ENCODE measurements at regions not wholly inside any gene's neighbourhood (a gene's known extent, or its start where the extent isn't known, plus 50 kb on each side); places are given as distances from the start of the nearest gene placed in this dataset.

DNA sequence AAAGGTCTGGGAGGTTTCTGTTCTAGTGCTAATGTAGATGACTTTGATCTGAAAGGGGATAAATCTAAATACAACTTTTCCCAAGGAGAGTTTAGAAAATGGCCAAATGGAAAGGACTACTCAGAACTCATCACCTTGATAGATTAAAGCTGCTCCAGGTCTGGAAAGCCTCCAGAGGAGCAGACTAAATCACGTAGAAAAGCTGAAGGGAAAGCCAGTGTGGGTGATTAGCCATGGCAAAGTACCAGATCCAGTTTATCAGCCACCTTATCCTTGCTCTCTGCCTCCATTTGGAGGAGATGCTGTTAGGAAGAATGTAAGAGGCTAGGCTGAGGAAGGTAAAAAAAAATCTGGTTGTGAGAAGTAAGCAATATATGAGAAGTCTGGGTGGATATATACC is 120.7 kb upstream of the RAI14 start:
- TF ChIP-seq, protein P1, sequence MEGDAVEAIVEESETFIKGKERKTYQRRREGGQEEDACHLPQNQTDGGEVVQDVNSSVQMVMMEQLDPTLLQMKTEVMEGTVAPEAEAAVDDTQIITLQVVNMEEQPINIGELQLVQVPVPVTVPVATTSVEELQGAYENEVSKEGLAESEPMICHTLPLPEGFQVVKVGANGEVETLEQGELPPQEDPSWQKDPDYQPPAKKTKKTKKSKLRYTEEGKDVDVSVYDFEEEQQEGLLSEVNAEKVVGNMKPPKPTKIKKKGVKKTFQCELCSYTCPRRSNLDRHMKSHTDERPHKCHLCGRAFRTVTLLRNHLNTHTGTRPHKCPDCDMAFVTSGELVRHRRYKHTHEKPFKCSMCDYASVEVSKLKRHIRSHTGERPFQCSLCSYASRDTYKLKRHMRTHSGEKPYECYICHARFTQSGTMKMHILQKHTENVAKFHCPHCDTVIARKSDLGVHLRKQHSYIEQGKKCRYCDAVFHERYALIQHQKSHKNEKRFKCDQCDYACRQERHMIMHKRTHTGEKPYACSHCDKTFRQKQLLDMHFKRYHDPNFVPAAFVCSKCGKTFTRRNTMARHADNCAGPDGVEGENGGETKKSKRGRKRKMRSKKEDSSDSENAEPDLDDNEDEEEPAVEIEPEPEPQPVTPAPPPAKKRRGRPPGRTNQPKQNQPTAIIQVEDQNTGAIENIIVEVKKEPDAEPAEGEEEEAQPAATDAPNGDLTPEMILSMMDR (IDR thresholded peaks at IDR 0.05; ENCODE audit: low read length, missing control alignments) = no peak
- H3K4me3 ChIP-seq (replicated peaks; ENCODE audit: low read depth, low read length) = no peak overlapping the region
- DNase-seq (ENCODE audit: low read depth) = no peak

DNA sequence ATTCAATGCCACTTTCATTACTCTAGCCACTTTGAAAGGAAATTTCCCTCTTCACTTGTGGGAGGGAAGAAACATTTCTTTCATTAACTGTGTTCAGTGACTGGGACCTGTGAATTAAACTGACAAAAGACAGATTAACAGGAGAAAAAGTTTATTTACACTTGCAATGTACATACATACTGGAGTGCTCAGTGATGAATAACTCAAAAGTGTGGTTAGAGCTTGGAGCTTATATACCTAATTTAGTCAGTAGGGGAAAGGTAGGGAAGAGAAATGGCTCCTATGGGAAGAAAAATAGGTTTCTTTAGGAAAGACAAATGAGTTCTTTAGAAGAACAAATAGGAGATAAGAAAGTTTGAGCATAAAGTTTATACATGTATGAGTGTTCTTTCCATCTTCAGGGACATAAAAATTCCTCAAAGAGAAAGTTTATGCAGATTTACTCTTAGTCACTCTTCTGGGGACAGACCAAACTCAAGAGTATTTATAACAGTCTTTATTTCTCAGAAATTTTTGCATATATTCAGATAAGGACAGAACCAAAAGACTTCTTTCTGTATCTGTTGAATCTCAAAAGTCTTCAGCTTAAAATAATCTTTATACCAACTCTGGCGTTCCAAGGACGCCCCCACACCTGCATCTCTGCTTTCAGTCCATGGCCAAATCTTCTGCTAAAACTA is 120.0 kb upstream of the RAI14 start:
- TF ChIP-seq, protein P1 (IDR thresholded peaks at IDR 0.05; ENCODE audit: low read length, missing control alignments) = no peak
- no peak overlapping the region for H3K4me3 ChIP-seq (replicated peaks; ENCODE audit: low read depth, low read length)

DNA sequence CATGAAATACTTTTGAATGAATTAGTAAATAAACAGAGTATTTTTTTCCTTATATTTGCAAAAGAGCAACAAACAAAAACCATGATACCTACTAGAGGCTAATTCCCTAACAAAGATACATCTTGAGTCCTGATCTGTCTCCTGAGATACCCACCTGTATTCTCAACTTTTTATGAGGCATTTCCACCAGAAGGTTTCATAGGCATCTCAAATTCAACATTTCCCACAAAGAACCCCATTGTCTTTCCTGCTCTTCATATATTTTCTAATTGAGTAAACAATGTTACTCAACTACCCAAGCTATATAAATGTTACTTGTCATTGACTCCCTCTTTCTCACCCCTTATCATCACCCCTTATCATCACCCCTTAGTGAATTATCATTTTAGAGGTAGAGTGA is 119.4 kb upstream of the RAI14 start:
- H3K4me3 ChIP-seq (replicated peaks; ENCODE audit: low read depth, low read length) = no peak overlapping the region
- TF ChIP-seq, protein P1 (IDR thresholded peaks at IDR 0.05; ENCODE audit: low read length, missing control alignments) = no peak
- no peak for DNase-seq (ENCODE audit: low read depth)

More for the DNA sequence above, 120.0 kb upstream of the RAI14 start:
- DNase-seq (ENCODE audit: low read depth) = no peak

DNA sequence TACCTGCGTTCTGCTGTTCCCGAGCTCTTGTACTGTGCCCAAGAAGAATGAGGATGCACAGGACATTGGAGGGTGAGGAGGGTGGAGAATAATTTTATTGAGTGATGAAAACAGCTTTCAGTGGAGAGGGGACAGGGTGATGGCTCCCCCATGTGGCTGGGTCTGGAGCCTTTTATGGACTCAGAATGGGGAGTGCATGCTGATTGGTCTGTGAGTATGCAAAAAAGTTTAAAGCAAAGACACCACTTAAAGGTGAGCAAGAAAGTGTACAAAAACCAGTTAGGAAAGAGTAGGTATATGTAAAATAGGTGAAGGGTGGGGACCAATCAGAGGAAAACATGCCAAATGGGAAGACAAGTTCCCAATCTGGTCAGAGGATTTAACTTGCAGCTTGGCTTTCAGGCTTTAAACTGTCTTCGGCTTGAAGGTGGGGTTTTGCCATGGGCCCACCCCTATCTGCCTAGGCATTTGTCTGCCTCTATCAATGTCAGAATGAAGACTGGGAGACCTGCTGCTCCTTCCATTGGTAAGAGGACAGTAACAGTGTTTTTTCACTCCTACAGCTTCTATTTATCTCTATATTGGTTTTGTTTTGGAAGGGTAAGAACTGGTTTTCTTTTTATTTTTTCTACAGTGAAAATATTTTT is 118.0 kb upstream of the RAI14 start:
- TF ChIP-seq, protein P1 (IDR thresholded peaks at IDR 0.05; ENCODE audit: low read length, missing control alignments) = peak; percentile 27
- H3K4me3 ChIP-seq (replicated peaks; ENCODE audit: low read depth, low read length) = no peak overlapping the region
- peak; percentile 34 for DNase-seq (ENCODE audit: low read depth)

DNA sequence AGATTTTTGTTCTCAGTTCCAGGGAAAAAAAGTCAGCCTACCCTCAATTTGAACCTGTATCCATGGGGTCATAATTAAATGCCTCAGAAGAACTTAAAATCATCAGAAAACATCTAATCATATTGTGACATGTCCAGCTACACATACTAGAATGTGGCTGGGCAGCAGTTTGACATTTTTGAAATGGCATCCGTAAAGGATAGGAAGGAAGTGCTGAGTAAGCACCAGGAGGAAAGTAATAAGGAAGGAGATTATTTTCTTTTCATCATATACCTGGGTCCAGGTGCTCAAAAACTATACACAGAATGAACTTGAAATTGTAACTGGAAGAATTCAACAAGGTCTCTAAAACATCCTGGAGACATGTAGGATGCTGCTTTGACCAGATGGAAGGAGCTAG is 116.9 kb upstream of the RAI14 start:
- H3K4me3 ChIP-seq (replicated peaks; ENCODE audit: low read depth, low read length) = no peak overlapping the region
- DNase-seq (ENCODE audit: low read depth) = no peak
- TF ChIP-seq, protein P1 (IDR thresholded peaks at IDR 0.05; ENCODE audit: low read length, missing control alignments) = no peak

DNA sequence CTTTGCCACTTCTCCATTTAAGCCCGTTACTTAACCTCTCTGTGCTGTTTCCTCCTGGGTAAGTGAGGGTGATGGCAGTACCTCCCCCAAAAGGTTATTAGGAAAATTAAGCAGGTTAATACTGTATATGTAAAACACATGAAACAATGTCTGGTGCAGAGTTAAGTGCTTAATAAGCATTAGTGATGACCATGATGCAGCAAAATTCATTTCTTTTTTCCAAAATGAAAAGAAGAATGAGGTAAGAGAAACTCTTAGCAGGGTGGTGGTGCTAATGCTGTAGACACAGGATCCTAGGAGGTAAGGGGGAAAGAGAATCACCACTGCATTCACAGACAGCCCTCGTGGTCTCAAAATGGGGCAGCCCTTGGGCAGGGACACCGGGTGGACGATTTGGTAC is 115.1 kb upstream of the RAI14 start:
- no peak overlapping the region for H3K4me3 ChIP-seq (replicated peaks; ENCODE audit: low read depth, low read length)
- no peak for DNase-seq (ENCODE audit: low read depth)
- TF ChIP-seq, protein P1 (IDR thresholded peaks at IDR 0.05; ENCODE audit: low read length, missing control alignments) = no peak

DNA sequence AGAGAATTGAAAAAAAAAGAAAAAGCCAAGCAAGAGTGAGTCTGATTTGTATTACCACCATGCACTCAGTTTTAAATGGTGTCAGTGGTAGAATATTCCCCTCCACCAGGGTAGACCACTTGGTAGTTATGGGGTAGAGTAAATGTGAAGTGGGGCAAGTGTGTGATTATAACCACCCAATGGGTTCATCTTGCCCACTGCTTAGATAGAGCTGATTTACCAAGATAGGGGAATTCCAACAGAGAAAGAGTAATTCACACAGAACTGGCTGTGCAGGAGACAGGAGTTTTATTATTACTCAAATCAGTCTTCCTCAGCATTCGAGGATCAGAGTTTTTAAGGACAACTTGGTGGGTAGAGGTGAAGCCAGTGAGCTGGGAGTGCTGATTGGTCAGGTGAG is 113.3 kb upstream of the RAI14 start:
- TF ChIP-seq, protein P1 (IDR thresholded peaks at IDR 0.05; ENCODE audit: low read length, missing control alignments) = no peak
- no peak for DNase-seq (ENCODE audit: low read depth)
- H3K4me3 ChIP-seq (replicated peaks; ENCODE audit: low read depth, low read length) = no peak overlapping the region

Data from fibroblast of pulmonary artery (primary cell).